Activated T-helper 2 cell treated with anti-CD3 and anti-CD28 coated beads, Interferon-gamma antibody, Interleukin-2, Interleukin-4, amounts not matched to agents 10 μg/mL and 5 μg/mL and 100 μg/mL, durations not matched to agents 14 hours and 24 hours and 36 hours (primary cell): ENCODE measurements at regions not wholly inside any gene's neighbourhood (a gene's known extent, or its start where the extent isn't known, plus 50 kb on each side); places are given as distances from the start of the nearest gene placed in this dataset.
"Not testable (repeated sequence)": the region's sequence is repeated elsewhere in the genome, so short reads cannot be mapped to it uniquely, and the experiment has no call there.

Source experiments
- DNase-seq: peaks from one replicate; pipeline ENCODE4 v3.0.0; 2021; ENCODE audit warnings: low spot score
- H3K27ac Mint-ChIP-seq: one replicate; pipeline ENCODE4 v1.8.0; 2021; ENCODE audit warnings: mixed read lengths
- H3K27me3 Mint-ChIP-seq: one replicate; pipeline ENCODE4 v1.8.0; 2021; ENCODE audit warnings: low read depth, mixed read lengths
- H3K36me3 Mint-ChIP-seq: one replicate; pipeline ENCODE4 v1.8.0; 2021; ENCODE audit warnings: low read depth, mixed read lengths
- H3K4me1 Mint-ChIP-seq: one replicate; pipeline ENCODE4 v1.8.0; 2021; ENCODE audit warnings: low read depth, mixed read lengths
- H3K4me3 Mint-ChIP-seq: one replicate; pipeline ENCODE4 v1.8.0; 2021; ENCODE audit warnings: low read depth, mild to moderate bottlenecking, moderate library complexity, mixed read lengths
- H3K9me3 Mint-ChIP-seq: one replicate; pipeline ENCODE4 v1.8.0; 2021; ENCODE audit warnings: mixed read lengths
- intact Hi-C: fragments of 100-400 bp; cut with micrococcal nuclease; formaldehyde crosslinking; loops from one replicate; pipeline ENCODE4 v1.15.1; 2023

DNA sequence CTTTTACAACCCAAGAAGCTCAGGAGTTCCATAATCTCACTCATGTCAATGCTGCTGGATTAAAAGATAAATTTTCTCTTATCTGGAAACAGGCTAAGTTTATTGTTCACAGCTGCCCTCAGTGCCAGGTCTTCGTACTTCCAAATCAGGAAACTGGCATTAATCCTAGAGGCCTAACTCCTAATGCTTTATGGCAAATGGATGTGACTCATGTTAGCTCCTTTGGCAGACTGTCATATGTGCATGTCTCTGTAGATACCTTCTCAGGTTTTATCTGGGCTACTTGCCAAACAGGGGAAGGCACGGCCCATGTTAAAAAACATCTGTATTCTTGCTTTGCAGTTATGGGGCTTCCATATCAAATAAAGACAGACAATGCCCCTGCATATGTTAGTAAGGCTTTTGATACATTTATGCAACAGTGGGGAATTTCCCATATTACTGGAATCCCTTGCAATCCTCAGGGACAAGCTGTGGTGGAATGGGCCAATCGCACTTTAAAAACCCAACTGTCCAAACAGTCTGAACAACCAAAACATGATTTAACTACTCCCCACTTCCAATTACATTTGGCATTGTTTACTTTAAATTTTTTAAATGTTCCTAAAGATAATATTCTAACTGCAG is 570.8 kb upstream of the PTGER4 start:
- H3K27me3 Mint-ChIP-seq, DNase-seq, H3K27ac Mint-ChIP-seq, H3K36me3 Mint-ChIP-seq, intact Hi-C loops, H3K4me1 Mint-ChIP-seq, H3K4me3 Mint-ChIP-seq: not testable (repeated sequence)
- peaks cover 25% of the 10 kb centered on the region for H3K9me3 Mint-ChIP-seq

DNA sequence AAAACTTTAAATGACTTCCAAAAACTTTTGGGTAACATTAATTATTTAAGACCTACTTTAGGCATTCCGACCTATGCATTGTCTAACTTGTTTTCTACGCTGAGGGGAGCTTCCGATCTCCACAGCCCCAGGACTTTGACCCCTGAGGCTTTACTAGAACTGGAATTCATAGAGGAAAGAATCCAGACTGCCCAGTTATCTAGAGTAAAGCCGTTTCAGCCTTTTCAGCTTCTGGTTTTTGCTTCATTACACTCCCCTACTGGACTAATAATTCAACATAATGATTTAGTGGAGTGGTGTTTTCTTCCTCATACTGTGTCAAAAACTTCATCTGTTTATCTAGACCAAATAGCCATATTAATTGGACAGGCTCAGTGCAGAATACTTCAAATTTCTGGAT is 571.9 kb upstream of the PTGER4 start:
- intact Hi-C loops, H3K27ac Mint-ChIP-seq, H3K4me3 Mint-ChIP-seq, H3K27me3 Mint-ChIP-seq, H3K36me3 Mint-ChIP-seq, H3K4me1 Mint-ChIP-seq, DNase-seq: not testable (repeated sequence)
- H3K9me3 Mint-ChIP-seq: peaks cover 29% of the 10 kb centered on the region

DNA sequence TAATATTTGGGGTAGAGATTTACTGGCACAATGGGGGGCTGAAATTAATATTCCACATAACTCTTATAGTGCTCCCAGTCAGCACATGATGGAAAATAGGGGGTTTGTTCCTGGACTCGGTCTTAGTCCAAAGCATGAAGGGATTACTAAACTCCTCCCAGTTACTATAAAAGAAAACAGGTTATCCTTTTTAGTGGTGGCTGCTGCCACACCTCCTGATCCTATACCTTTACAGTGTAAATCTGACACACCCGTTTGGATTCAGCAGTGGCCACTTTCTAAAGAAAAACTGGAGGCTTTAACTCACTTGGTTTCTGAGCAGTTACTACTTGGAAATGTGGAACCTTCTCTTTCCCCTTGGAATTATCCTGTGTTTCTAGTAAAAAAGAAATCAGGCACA is 572.9 kb upstream of the PTGER4 start:
- Mint-ChIP-seq H3K36me3 (no peaks in the 10 kb centered on the region), H3K4me3 (no peak overlapping the region), H3K27ac (no peak overlapping the region), H3K4me1 (peaks cover 3% of the 10 kb centered on the region), H3K27me3 (no peaks in the 10 kb centered on the region), H3K9me3 (peaks cover 24% of the 10 kb centered on the region)
- no peak for DNase-seq
- intact Hi-C loops: no loop called here

DNA sequence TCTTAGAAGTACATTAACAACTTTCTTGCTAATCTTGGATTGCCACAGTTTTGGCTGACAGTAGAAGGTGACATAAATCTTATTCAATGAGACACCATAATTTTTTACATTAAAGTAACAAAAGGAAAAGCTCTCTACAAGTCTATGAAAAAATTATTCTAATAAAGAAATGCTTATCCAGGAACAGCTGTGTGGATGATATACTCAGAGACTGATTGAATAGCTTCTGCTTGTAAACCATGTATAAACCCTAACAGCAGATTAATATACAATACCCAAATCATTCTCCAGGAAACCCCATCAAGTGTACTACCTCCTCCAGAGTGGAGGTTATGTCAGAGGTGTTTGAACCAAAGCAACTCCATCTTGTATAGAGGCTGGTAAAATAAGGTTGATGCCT is 581.4 kb upstream of the PTGER4 start:
- Mint-ChIP-seq H3K27me3 (peaks cover 5% of the 10 kb centered on the region), H3K27ac (no peak overlapping the region), H3K4me1 (no peaks in the 10 kb centered on the region), H3K36me3 (no peaks in the 10 kb centered on the region), H3K4me3 (no peak overlapping the region), H3K9me3 (peaks cover 12% of the 10 kb centered on the region)
- intact Hi-C loops: no loop called here
- no peak for DNase-seq

DNA sequence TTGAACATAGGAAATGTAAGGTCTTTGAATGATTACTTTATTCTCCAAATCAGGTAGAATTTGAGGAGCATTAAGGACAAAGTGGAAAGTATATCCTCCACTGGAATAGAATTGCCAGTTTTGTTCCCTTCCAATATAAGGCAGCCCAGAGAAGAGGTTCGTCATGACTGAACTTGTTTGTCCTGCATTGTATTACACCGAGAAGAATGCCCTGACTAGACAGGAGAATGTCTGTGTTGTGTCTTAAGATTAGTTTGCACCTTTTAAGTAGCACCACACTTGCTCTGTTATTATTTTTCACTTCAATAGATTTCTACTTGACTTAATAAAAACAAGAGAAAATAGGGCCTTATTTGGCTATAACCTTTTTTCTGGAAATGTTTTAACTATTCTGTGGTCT is 586.2 kb upstream of the PTGER4 start:
- Mint-ChIP-seq H3K9me3 (peaks cover 32% of the 10 kb centered on the region), H3K27me3 (no peaks in the 10 kb centered on the region), H3K27ac (no peak overlapping the region), H3K36me3 (peaks cover 6% of the 10 kb centered on the region), H3K4me3 (no peak overlapping the region), H3K4me1 (no peaks in the 10 kb centered on the region)
- no peak for DNase-seq
- intact Hi-C loops: no loop called here

DNA sequence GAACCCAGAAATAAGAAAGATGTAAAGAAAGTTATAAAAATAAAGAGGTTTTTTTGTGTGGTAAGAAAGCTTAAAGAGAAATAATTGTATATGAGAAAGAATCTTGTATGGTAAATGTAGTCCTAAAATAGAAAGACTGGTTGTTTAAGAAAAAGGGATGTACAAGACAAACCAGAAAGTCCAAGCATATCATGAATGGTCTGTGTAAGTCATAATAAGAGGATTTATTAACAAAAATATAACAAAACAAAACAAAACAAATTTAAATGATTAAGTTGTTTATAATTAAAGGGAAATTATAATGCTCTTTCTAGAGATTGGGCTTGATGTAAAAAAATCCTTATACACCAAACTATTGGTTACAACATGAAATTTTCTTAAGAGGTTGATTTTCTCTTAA is 590.4 kb upstream of the PTGER4 start:
- intact Hi-C loops: no loop called here
- Mint-ChIP-seq H3K27ac (no peak overlapping the region), H3K36me3 (peaks cover 9% of the 10 kb centered on the region), H3K4me1 (no peaks in the 10 kb centered on the region), H3K9me3 (peaks cover 43% of the 10 kb centered on the region), H3K27me3 (no peaks in the 10 kb centered on the region), H3K4me3 (no peak overlapping the region)
- DNase-seq: no peak

DNA sequence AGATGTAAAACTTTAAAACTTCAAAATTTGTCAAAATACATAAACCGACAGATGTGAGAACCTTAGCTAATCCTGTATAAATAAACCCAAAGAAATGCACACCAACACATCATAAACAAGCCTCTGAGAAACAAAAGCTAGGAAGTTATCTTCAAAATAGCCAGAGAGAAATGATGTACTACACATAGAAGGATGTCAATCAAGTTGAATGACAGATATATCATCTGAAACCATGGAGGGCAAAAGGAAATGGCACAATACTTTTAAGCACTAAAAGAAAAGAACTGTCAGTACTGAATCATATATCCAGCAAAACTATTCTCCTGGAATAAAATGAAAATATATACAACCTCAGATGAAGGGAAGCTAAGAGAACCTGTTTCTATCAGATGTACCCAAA is 595.1 kb upstream of the PTGER4 start:
- H3K4me1 Mint-ChIP-seq: no peaks in the 10 kb centered on the region
- H3K27ac Mint-ChIP-seq: no peak overlapping the region
- H3K27me3 Mint-ChIP-seq: peaks cover 2% of the 10 kb centered on the region
- intact Hi-C loops: no loop called here
- peaks cover 25% of the 10 kb centered on the region for H3K9me3 Mint-ChIP-seq
- H3K4me3 Mint-ChIP-seq: no peak overlapping the region
- DNase-seq: no peak
- H3K36me3 Mint-ChIP-seq: peaks cover 3% of the 10 kb centered on the region

DNA sequence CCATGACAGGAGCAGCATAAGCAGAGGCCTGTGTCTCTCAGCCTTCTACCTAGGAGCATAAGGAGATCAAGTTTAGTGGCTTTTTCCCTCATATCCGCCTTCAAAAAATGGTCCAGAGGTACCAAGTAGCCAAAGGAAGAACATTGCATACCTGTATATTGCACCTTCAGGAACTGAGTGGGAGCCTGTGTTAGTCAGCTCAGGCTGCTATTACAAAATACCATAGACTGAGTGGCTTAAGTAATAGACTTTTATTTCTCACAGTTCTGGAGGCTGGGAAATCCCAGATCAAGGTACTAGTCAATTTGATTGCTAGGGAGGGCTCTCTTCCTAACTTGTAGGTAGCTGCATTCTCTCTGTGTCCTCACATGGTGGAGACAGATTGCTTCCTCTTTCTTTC is 597.4 kb upstream of the PTGER4 start:
- H3K4me1 Mint-ChIP-seq: no peaks in the 10 kb centered on the region
- H3K9me3 Mint-ChIP-seq: peaks cover 24% of the 10 kb centered on the region
- no peak for DNase-seq
- no peak overlapping the region for H3K4me3 Mint-ChIP-seq
- H3K36me3 Mint-ChIP-seq: peaks cover 3% of the 10 kb centered on the region
- intact Hi-C loops: no loop called here
- no peak overlapping the region for H3K27ac Mint-ChIP-seq
- peaks cover 2% of the 10 kb centered on the region for H3K27me3 Mint-ChIP-seq

DNA sequence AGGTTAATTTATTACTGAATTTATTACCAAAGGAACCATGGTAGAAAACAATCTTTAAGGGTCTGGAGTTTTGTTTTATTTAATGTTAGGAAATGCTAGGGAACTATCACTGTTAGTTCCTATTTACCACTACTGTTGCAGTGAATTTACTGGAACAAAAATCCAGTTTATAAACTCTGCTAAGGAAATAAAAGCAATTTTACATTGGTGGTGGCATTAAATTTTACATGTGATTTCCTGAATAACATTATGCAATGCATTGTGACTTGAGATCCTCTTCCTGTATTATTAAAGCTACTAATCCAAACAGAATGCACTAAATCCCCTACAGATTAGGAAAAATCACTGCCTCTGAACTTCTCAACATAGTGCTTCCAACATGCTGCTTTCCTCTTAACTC is 599.5 kb upstream of the PTGER4 start:
- Mint-ChIP-seq H3K4me1 (no peaks in the 10 kb centered on the region), H3K36me3 (no peaks in the 10 kb centered on the region), H3K4me3 (no peak overlapping the region), H3K9me3 (peaks cover 13% of the 10 kb centered on the region), H3K27me3 (peaks cover 2% of the 10 kb centered on the region), H3K27ac (no peak overlapping the region)
- intact Hi-C loops: no loop called here
- DNase-seq: no peak

DNA sequence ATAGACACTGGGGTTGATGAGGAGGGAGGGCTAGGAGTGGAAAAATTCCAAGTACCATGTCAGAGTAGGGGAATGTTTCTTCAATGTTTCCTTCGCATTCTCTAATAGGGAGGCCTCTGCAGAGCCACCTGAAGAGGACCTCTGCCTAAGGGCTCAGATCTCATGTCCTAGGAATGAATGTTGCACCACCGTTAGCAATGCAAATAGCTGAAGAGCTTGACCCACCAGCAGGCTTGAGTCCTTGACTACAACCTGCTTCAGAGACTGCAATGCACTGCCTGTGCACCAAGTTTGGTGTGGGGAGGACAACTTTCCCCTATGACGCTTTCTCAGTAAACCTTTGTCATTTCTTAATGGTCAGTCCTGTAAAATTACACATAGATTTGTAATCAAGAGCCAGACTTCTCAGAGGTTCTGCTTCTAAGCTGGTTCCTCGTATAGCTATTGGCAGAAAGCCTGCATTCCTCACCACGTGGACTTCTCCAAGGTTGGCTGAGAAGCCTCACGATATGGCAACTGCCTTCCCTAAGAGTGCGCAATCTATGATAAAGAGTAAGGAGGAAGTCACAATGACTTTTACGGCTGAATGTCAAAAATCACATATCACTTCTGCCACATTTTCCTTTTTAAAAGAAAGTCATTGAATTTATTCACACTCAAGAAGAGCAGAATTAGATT is 600.7 kb upstream of the PTGER4 start:
- Mint-ChIP-seq H3K9me3 (peaks cover 13% of the 10 kb centered on the region), H3K27me3 (peaks cover 2% of the 10 kb centered on the region), H3K4me3 (no peak overlapping the region), H3K4me1 (no peaks in the 10 kb centered on the region), H3K27ac (no peak overlapping the region), H3K36me3 (no peaks in the 10 kb centered on the region)
- intact Hi-C loops: no loop called here
- DNase-seq: no peak

DNA sequence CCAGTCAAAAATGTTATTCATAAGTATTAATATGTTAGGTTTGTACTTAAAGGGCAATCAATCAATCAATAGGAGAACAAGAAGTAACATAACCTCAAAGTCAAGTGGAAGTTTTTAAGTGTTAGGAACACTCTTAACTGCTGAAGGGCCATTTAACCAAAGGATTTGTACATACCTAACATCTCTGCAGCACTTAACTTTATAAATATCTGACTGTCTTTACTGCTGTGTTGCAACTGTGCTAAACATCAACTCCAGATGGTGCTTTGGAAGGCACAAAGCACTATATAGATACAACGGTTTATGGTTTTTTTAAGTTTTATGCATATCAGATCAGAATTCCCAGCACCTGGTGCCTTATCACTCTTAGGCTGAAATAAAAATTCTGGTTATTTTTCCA is 604.9 kb upstream of the PTGER4 start:
- Mint-ChIP-seq H3K27me3 (no peaks in the 10 kb centered on the region), H3K4me3 (no peak overlapping the region), H3K9me3 (peaks cover 8% of the 10 kb centered on the region), H3K4me1 (no peaks in the 10 kb centered on the region), H3K36me3 (no peaks in the 10 kb centered on the region), H3K27ac (no peak overlapping the region)
- DNase-seq: no peak
- intact Hi-C loops: no loop called here

DNA sequence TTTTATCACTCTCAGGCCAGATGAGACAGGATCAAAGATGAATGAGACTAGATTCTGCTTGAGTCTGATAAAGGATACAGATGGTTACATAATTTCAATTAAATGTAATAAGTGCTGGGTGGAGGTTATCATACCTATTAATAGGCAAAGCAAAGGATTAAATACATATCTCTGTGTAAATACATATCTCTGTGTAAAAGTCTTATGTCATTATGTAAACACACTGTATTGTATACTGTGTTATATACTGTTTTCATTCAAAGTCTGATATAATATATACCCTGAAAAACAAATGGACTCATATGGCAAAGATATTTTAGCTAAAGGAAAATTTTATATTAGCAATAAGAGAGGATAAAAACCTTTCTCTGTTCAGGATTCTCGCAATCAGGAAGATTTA is 605.8 kb upstream of the PTGER4 start:
- peaks cover 8% of the 10 kb centered on the region for H3K9me3 Mint-ChIP-seq
- intact Hi-C loops: no loop called here
- H3K27me3 Mint-ChIP-seq: no peaks in the 10 kb centered on the region
- no peak overlapping the region for H3K4me3 Mint-ChIP-seq
- DNase-seq: no peak
- H3K4me1 Mint-ChIP-seq: no peaks in the 10 kb centered on the region
- no peak overlapping the region for H3K27ac Mint-ChIP-seq
- no peaks in the 10 kb centered on the region for H3K36me3 Mint-ChIP-seq

DNA sequence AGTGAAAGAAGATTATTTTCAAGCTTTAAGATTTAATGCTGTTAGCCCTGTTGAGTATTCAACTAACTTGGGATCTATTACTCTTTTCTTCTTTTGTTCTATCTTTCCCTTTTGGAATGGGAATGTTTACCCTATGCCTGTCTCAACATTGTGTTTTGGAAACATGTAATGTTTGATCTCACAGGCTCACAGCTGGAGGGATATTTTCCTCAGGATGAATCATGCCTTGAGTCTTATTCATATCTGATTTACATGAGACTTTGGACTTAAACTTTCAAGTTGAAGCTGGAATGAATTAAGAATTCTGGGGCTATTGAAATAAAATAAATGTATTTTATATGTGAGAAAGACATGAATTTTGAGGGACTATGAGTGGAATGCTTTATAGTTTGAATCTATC is 607.8 kb upstream of the PTGER4 start:
- DNase-seq: no peak
- no peak overlapping the region for H3K27ac Mint-ChIP-seq
- no peak overlapping the region for H3K4me3 Mint-ChIP-seq
- intact Hi-C loops: no loop called here
- no peaks in the 10 kb centered on the region for H3K36me3 Mint-ChIP-seq
- H3K27me3 Mint-ChIP-seq: no peaks in the 10 kb centered on the region
- H3K9me3 Mint-ChIP-seq: peaks cover 3% of the 10 kb centered on the region
- no peaks in the 10 kb centered on the region for H3K4me1 Mint-ChIP-seq

DNA sequence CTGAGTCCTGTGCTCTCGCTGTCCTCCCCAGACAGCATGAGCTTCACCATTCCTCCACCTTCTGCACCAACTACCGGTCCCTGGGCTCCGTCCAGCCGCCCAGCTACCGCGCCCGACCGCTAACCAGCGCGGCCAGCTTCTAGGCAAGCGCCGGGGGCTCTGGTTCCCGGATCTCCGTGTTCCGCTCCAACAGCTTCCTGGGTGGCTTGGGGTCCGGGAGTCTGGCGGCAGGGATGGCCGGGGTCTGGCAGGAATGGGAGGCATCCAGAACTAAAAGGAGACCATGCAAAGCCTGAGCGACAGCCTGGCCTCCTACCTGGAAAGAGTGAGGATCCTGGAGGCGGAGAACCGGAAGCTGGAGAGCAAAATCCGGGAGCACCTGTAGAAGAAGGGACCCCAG is 613.1 kb upstream of the PTGER4 start:
- Mint-ChIP-seq H3K4me1 (no peaks in the 10 kb centered on the region), H3K27me3 (no peaks in the 10 kb centered on the region), H3K4me3 (no peak overlapping the region), H3K36me3 (no peaks in the 10 kb centered on the region), H3K9me3 (peaks cover 3% of the 10 kb centered on the region), H3K27ac (no peak overlapping the region)
- intact Hi-C loops: no loop called here
- DNase-seq: no peak
